ENCODE measurements at regions not wholly inside any gene's neighbourhood (a gene's known extent, or its start where the extent isn't known, plus 50 kb on each side); places are given as distances from the start of the nearest gene placed in this dataset.

GRCh38 chr10:4278186-4278585 is 493.2 kb upstream of the KLF6 start:
- TF ChIP-seq CTCF (conservative IDR thresholded peaks at IDR 0.05) = no peak
- H3K18ac ChIP-seq (ENCODE audit: insufficient read length, low read depth, low read length) = no peak overlapping the region
- no peak overlapping the region for H3K9ac ChIP-seq (ENCODE audit: extremely low read depth, insufficient read length, low read length)
- Mint-ChIP-seq H3K27ac (no peak overlapping the region; a peak in 1 of 7 replicates), H3K4me3 (no peak overlapping the region), H3K36me3 (ENCODE audit: insufficient read depth in 1 of 3, low read depth in 3 of 3) (peaks cover 0 to 3% (median 3%) of the 10 kb centered on the region in 3 experiments; a peak in 3 of 7 replicates), H3K4me1 (peaks cover 12% of the 10 kb centered on the region in 2 experiments), H3K27me3 (ENCODE audit: low read depth) (no peaks in the 10 kb centered on the region), H3K9me3 (peaks cover 4 to 10% of the 10 kb centered on the region in 2 experiments; a peak in 4 of 5 replicates)
- H3K79me2 ChIP-seq (ENCODE audit: insufficient read depth, low read length) = no peaks in the 10 kb centered on the region
- H2BK12ac ChIP-seq (ENCODE audit: insufficient read length, low read depth, low read length) = no peak overlapping the region
- H3K14ac ChIP-seq (ENCODE audit: insufficient read depth, low read length) = no peak overlapping the region
- no peak overlapping the region for H3K4ac ChIP-seq (ENCODE audit: low read depth, low read length)
- no peak overlapping the region for H3K4me2 ChIP-seq (ENCODE audit: insufficient read depth, insufficient read length, low read length)
- DNase-seq = no peak
- no peak overlapping the region for H4K8ac ChIP-seq (replicated peaks; ENCODE audit: insufficient read length, low read depth, low read length)
- H2BK15ac ChIP-seq (ENCODE audit: low read depth, low read length) = no peak overlapping the region
- peaks cover 4% of the 10 kb centered on the region; the same call in 1 of the 2 replicates for H3K4me1 ChIP-seq (ENCODE audit: insufficient read depth, low read length)
- H4K20me1 ChIP-seq (ENCODE audit: control insufficient read depth, insufficient read depth, insufficient read length) = no peaks in the 10 kb centered on the region
- no peak overlapping the region for H3K23ac ChIP-seq (ENCODE audit: insufficient read length, low read depth, low read length)
- H3K9me3 ChIP-seq (ENCODE audit: control insufficient read depth, low read depth, low read length) = no peaks in the 10 kb centered on the region
- no peak overlapping the region for H2BK20ac ChIP-seq (ENCODE audit: low read depth, low read length, poor library complexity, severe bottlenecking)
- H2BK120ac ChIP-seq (ENCODE audit: low read depth, low read length, poor library complexity, severe bottlenecking) = no peak overlapping the region
- WGBS (ENCODE audit: extremely low coverage, insufficient read length, low lambda C conversion rate) = no CpG with 5 or more reads among the region's 4 CpGs
- no peak overlapping the region for H4K91ac ChIP-seq (ENCODE audit: insufficient read length, low read depth, low read length)
- no peak overlapping the region for H3K27ac ChIP-seq (ENCODE audit: insufficient read length, low read depth, low read length)
- no peak overlapping the region for H4K5ac ChIP-seq (ENCODE audit: insufficient read length, low read depth, low read length)
- no peak overlapping the region for H2BK5ac ChIP-seq (ENCODE audit: insufficient read length, low read length)
- H3T11ph ChIP-seq (ENCODE audit: low read length) = no peak overlapping the region
- no peaks in the 10 kb centered on the region for H3K27me3 ChIP-seq (ENCODE audit: insufficient read depth, low read length)
- H3K23me2 ChIP-seq (ENCODE audit: insufficient read length, low read depth, low read length, poor library complexity, severe bottlenecking) = no peaks in the 10 kb centered on the region
- no peaks in the 10 kb centered on the region for H3K79me1 ChIP-seq (ENCODE audit: insufficient read depth, low read depth, low read length, poor library complexity, severe bottlenecking)
- H2AK5ac ChIP-seq (ENCODE audit: insufficient read length, low read length) = no peak overlapping the region
- H2AFZ ChIP-seq (ENCODE audit: low read length) = no peak overlapping the region
- H3K56ac ChIP-seq (ENCODE audit: insufficient read length, low read depth, low read length) = no peak overlapping the region
